Mammary epithelial cell (primary cell): ENCODE measurements at regions not wholly inside any gene's neighbourhood (a gene's known extent, or its start where the extent isn't known, plus 50 kb on each side); places are given as distances from the start of the nearest gene placed in this dataset.

ENCODE experiments used
- EZH2 ChIP-seq: IDR thresholded peaks from 2 replicates; pipeline ENCODE4 v1.6.1; 2012; ENCODE audit warnings: low read length, inconsistent platforms, borderline replicate concordance
- TF ChIP-seq, protein P1 (sequence below), 2 donors: IDR thresholded peaks in 1 of 2; conservative IDR thresholded peaks in 1 of 2; 2 replicates each; pipeline ENCODE4 v1.5.1; 2011 to 2012; ENCODE audit warnings: inconsistent platforms in 2 of 2, low read length in 2 of 2, mild to moderate bottlenecking in 2 of 2, control low read depth in 1 of 2, low read depth in 1 of 2; ENCODE audit not compliant: insufficient read depth in 1 of 2; ENCODE audit errors: extremely low read depth in 1 of 2

DNA sequence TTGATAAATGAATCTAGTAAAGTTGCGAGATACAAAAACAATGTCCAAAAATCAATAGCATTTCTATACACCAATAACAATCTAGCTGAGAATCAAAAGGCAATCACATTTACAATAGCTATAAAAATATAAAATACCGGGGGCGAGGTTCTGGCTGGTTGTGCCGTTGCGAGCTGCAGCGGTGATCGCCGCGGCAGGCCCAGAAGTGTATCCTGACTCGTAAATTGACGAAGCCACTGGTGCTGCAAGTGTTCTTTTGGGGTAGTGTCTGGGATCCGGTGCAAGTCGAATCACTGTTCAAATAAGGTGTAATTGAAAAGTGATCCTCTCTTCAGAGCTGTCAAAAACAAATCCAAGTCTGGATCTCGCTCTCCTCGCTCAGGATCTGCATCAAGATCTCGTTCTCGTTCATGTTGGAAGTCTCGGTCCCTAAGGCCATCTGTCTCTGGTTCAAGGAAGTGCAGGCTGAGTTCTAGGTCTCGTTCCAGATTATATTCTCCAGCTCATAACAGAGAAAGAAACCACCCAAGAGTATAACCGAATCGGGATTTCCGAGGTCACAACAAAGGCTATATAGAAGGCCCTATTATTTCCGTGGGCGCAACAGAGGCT is 80.1 kb upstream of the STT3B start:
- TF ChIP-seq, protein P1, sequence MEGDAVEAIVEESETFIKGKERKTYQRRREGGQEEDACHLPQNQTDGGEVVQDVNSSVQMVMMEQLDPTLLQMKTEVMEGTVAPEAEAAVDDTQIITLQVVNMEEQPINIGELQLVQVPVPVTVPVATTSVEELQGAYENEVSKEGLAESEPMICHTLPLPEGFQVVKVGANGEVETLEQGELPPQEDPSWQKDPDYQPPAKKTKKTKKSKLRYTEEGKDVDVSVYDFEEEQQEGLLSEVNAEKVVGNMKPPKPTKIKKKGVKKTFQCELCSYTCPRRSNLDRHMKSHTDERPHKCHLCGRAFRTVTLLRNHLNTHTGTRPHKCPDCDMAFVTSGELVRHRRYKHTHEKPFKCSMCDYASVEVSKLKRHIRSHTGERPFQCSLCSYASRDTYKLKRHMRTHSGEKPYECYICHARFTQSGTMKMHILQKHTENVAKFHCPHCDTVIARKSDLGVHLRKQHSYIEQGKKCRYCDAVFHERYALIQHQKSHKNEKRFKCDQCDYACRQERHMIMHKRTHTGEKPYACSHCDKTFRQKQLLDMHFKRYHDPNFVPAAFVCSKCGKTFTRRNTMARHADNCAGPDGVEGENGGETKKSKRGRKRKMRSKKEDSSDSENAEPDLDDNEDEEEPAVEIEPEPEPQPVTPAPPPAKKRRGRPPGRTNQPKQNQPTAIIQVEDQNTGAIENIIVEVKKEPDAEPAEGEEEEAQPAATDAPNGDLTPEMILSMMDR (conservative IDR thresholded peaks at IDR 0.05 in 1 of 2, IDR thresholded peaks at IDR 0.05 in 1 of 2; ENCODE audit: extremely low read depth in 1 of 2, insufficient read depth in 1 of 2, low read depth in 1 of 2, low read length in 2 of 2): no peak
- TF ChIP-seq EZH2: no peak
